NCI-H1092 (cell line): ENCODE measurements at regions not wholly inside any gene's neighbourhood (a gene's known extent, or its start where the extent isn't known, plus 50 kb on each side); places are given as distances from the start of the nearest gene placed in this dataset.
"Not testable (repeated sequence)": the region's sequence is repeated elsewhere in the genome, so short reads cannot be mapped to it uniquely, and the experiment has no call there.

Experiments used
- DNase-seq: peaks from one replicate; lab custom pipeline; 2025; lab: John Stamatoyannopoulos, UW

- DNase-seq, result no peak
These were observed 135.2 kb upstream of the PREP start for GRCh38 chr6:105537981-105538578.

- DNase-seq, result no peak
These were observed 134.1 kb upstream of the PREP start for GRCh38 chr6:105536961-105537360.

DNA sequence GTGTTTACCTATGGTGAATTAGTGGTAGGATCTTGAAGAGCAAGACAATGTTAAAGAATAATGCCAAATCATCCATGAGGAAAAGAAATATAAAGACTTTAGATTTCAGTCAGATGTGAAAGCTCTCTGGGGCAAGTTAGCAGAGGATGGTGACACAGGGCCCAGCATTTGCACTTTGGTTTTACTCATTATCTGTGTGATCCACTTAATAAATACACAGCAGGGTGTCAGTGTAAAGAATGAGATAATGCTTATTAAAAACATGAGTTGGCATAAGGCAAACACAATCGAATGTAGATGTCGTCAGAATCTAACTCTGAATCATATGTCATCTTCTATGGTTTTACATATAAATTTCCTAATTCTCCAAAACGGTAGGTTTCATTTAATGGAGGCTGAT, 130.4 kb upstream of the PREP start:
- no peak for DNase-seq

- DNase-seq, result no peak
These were observed 123.5 kb upstream of the PREP start for GRCh38 chr6:105526225-105526872.

- DNase-seq, result no peak
These were observed 119.9 kb upstream of the PREP start for GRCh38 chr6:105522626-105523322.

DNA sequence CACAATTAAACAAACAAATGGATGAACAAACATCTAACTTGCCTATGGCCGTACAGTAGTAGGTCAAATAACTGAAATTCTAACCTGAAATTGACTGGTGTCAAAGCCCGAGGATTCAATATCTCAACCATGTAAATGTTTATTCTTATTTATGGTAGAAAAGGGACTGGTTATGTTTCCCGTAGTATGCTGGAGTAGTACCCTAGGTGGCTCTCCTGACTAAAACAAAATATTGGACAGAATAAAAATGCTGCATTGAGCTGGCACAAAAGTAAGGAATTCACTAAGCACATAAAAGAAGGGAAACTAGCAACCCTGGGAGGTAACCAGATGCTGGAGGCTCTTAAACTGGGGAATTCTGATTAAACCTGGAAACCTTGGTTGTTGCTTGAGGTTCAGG, 117.1 kb upstream of the PREP start:
- no peak for DNase-seq

- not testable (repeated sequence) for DNase-seq
These were observed 116.1 kb upstream of the PREP start for GRCh38 chr6:105518993-105519392.

DNA sequence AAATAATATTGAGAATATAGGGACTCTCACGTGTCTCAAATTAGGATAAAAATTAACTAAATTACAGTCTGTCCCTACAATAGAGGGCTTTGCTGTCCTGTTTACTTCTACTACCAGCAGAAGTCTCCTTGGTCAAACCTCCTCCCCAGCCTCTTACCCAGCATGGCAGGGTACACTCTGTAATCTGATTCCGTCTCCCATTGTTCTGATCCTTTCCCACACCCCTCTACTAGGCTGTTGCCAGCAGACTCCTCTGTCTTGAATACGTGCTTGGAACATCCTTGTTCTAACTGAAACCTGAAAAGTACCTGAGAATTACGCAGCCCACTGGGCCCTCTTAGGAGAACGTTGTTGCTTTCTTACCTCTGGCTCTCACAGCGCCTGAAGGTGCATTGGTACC, 112.2 kb upstream of the PREP start:
- DNase-seq, result no peak

GRCh38 chr6:105514306-105514705, 111.4 kb upstream of the PREP start:
- no peak for DNase-seq

DNA sequence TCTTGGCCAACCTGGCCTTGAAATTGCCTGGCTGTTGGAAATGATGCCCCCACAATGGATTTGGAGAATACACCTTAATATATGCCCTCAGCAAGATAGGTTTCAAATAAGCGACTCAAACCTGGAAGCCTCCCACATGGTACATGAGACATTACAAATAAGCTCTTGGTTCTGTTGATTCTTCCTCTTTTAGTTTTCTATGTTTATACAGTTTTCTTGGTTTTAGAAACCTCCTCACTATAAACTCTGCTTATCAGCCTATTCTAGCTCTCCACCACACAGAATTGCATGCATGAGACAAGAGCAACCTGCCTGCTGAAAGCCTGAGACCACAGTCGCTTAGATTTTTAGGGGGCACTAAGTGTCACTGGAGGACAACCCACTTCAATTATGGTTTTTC, 108.8 kb upstream of the PREP start:
- DNase-seq, result no peak

DNA sequence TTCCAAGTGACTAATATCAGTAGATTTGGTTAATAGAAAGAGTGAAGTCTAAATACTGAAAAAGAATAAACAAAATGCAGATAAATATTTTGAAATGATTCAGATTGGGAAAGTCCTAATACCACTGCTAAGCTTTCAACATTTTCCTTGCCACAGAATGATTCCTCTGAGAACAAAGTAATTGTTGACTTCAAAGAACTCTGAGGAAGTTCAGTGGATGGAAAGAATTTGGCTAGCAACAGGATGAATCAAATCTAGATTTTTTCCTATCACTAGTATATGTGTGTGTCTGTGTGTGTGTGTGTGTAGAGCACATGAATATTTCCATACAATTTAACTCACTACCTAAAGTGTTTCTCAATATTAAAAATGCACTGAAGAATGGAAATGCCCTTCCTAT, 107.9 kb upstream of the PREP start:
- DNase-seq, result no peak

GRCh38 chr6:105509506-105510331, 106.8 kb upstream of the PREP start:
- DNase-seq, result no peak

- no peak for DNase-seq
These were observed 104.9 kb upstream of the PREP start for GRCh38 chr6:105507811-105508210.

DNA sequence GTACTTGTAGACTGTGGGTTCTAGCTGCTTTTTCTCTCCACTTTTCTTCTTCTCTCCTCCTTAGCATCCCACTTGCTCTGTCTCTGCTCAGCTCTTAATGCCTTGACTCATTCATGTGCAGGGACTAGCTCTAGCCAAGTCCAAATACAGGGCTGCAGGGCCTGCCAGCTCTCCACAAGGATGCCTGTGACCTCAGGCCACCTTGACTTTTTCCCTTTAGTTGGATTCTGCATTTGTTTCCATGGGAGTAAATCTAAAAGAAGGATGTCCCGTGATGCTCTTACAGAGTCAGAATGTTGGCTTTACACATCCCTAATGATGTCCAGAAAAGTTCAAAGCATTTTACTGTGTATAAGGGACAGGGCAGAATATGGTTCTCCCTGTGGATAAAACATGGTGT, 101.8 kb upstream of the PREP start:
- DNase-seq, result no peak

- DNase-seq, result no peak
These were observed 100.8 kb upstream of the PREP start for GRCh38 chr6:105503641-105504040.

- no peak for DNase-seq
These were observed 99.0 kb upstream of the PREP start for GRCh38 chr6:105501826-105502344.

DNA sequence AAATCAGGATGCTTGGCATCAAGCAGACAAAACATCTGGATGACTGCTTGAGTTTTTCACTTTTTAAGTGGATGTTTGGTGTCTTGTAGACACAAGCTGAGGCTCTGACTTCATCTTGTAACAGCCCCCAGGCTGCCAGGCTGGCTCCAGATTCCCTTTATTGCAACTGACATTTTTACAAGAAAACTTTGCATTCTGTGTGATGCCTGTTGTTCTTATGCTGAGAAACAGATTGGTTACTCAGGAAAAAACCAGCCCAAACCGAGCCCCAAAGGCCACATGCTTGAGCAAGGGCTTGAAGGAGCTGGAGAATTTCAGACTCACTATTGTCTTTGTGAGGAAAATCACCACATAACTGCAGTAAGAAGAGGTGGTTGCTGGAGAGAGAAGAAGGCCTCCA, 98.4 kb upstream of the PREP start:
- no peak for DNase-seq

DNA sequence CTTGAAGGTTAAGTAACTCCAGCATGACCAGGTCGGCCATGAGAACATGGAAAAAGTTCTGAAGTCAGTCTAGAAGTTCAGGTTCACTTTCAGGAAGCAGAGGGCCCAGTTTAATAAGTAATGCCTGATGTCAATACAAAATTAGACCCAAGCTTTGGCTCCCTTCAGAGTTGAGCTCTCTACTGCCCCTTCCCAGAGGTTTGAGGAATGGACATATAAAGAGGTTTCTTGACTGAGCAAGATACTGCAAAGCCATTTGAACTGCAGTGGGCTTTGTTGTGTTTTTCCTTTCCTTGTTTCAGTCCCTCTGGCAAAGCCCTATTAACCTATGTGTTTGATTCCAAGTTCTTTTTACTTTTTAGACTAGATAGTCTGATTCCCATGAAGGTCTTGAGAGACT, 97.8 kb upstream of the PREP start:
- DNase-seq, result no peak

- no peak for DNase-seq
These were observed 97.0 kb upstream of the PREP start for GRCh38 chr6:105499931-105500330.

DNA sequence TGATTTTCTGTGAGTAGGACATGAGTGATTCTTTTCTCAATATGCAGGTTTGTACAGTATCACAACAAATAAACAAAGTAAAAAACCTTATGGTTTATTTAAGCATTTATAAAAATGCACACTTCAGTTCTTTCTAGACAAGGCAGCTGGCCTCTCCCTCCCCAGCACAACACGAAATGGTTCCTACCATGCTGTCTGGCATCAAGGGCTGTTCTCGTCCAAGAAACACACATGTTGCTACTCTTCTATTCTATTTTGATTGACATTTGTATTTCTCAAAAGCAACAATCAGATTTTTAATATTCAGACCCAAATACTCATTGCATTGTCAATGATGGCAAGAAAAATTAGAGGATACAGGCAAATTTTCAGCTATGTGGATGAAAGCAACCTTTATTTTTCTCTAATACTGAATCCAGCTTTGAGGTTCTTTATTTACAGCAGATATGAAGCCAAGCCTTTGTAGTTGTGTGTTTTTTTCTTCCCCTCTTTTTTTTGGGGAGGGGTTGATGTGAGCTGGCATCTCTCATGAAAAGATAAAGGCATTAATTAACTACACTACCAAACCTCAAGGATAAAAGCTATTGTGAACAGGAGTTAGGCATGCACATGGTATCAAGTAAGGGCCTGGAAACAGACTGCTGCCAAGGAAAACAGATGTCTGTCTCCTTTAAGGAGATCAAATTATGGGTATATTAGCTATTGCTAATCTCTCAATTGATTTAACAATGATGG, 96.4 kb upstream of the PREP start:
- no peak for DNase-seq

DNA sequence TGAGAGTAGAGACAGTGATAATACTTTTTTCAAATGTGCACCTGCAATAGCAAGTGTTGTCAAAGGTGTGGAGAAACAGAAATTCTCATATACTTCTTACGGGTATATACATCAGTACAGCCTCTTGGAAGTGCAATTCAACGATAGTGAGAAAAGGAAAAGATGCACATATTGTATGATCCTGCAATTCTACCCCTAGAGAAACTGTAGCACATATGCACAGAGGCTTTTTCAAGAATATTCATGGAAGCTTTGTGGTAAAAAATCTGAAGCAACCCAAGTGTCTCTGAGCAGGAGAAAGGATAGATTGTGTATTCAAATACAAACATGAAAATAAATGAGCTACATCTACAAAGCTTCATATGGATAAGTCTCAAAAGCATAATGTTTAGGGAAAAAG, 94.7 kb upstream of the PREP start:
- no peak for DNase-seq

DNA sequence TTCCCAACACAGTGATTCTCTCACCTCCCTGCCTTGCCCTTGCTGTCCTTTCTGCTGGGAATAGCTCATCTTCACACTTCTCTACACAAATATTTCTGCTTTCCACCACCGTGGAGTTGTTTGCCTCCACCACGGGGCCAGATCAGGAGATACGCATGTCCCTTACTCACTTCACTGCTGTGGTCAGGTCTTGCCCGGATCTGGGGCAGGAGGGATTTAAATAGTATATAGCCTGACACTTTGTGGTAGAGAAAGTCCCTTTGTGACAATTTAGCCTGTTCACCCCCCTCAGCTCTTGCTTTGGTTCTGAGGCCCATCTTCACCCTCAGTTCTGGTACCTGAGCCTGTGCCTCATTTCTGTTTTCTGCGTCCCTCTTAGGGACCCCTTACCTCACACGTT, 92.6 kb upstream of the PREP start:
- DNase-seq, result no peak
